A549 (cell line): ENCODE measurements at regions not wholly inside any gene's neighbourhood (a gene's known extent, or its start where the extent isn't known, plus 50 kb on each side); places are given as distances from the start of the nearest gene placed in this dataset.

Experiments
- ATAC-seq, 2 experiments: fragments of 200-7000 bp in 1 of 2; fragments of >200 bp in 1 of 2; cut with Nextera tagmentation in 1 of 2; cut with Tn5 transposase in 1 of 2; 3 replicates each; pipeline versions ENCODE4 v1.8.0 to v1.9.1; 2018 to 2020; ENCODE audit warnings: mild to moderate bottlenecking in 1 of 2, moderate library complexity in 1 of 2
- CTCF ChIA-PET: fragments of 300-600 bp; sonication (Branson Sonifier 250); formaldehyde crosslinking; extraction: SDS; loops from one replicate; lab custom pipeline; 2021; ENCODE audit warnings: antibody characterized with exemption, inconsistent platforms; lab: Yijun Ruan, JAX
- POLR2A ChIA-PET: fragments of 350-600 bp; formaldehyde crosslinking; extraction: SDS; loops from one replicate; lab custom pipeline; 2021; ENCODE audit warnings: antibody characterized with exemption, inconsistent platforms; lab: Yijun Ruan, JAX
- DNase-seq, 2 experiments: peaks; one replicate each; pipeline versions ENCODE4 v3.0.0 to v3.0.0-alpha.2; 2011 to 2016; ENCODE audit warnings: low read depth in 1 of 2, low spot score in 1 of 2
- FAIRE-seq: peaks from 2 replicates; lab custom pipeline; 2011; peaks lifted over from hg19 to GRCh38; lab: Jason Lieb, UNC
- H3K27ac ChIP-seq, 2 experiments: fragments of >200 bp; sonication (Bioruptor Twin); formaldehyde crosslinking; 3 replicates each; pipeline ENCODE4 v1.5.1; 2016 to 2017
- H3K4me1 ChIP-seq: fragments of >200 bp; sonication (Bioruptor Twin); formaldehyde crosslinking; 3 replicates; pipeline ENCODE4 v1.6.1; 2016
- H3K4me2 ChIP-seq: fragments of >200 bp; sonication (Bioruptor Twin); formaldehyde crosslinking; 3 replicates; pipeline ENCODE4 v1.6.1; 2016
- H3K4me3 ChIP-seq: fragments of >200 bp; sonication (Bioruptor Twin); formaldehyde crosslinking; 3 replicates; pipeline ENCODE4 v1.5.1; 2016
- H3K9me3 ChIP-seq: fragments of >200 bp; sonication (Bioruptor Twin); formaldehyde crosslinking; 3 replicates; pipeline ENCODE4 v1.6.1; 2016
- BCL3 ChIP-seq: fragments of >200 bp; sonication (Bioruptor Twin); formaldehyde crosslinking; IDR thresholded peaks from 3 replicates; pipeline ENCODE4 v1.6.1; 2016
- CHD4 ChIP-seq: fragments of 200-600 bp; sonication (generic); IDR thresholded peaks from 2 replicates; pipeline ENCODE4 v1.6.1; 2016; ENCODE audit warnings: antibody characterized with exemption, mild to moderate bottlenecking, borderline replicate concordance
- CTCF ChIP-seq: fragments of >200 bp; sonication (Bioruptor Twin); formaldehyde crosslinking; IDR thresholded peaks from 3 replicates; pipeline ENCODE4 v1.5.1; 2016
- ELK1 ChIP-seq: fragments of 150-350 bp; IDR thresholded peaks from 2 replicates; pipeline ENCODE4 v1.6.1; 2014; ENCODE audit warnings: low read depth, mild to moderate bottlenecking, low read length
- ESRRA ChIP-seq: fragments of 150-350 bp; IDR thresholded peaks from 2 replicates; pipeline ENCODE4 v1.6.1; 2014; ENCODE audit warnings: mild to moderate bottlenecking, low read length, borderline replicate concordance
- FOXS1 ChIP-seq: fragments of 250-450 bp; sonication (Bioruptor Pico); IDR thresholded peaks from 2 replicates; pipeline ENCODE4 v1.5.0; 2020; ENCODE audit warnings: mild to moderate bottlenecking, moderate library complexity
- HOXB13 ChIP-seq: fragments of 250-450 bp; sonication (Bioruptor Pico); IDR thresholded peaks from 2 replicates; pipeline ENCODE4 v1.5.0; 2020; ENCODE audit warnings: low read depth, mild to moderate bottlenecking, moderate library complexity
- JUN ChIP-seq, 2 experiments: fragments of >200 bp; sonication (Bioruptor Twin); formaldehyde crosslinking; IDR thresholded peaks; 2 replicates in 1 of 2; 3 replicates in 1 of 2; pipeline ENCODE4 v1.6.1; 2016 to 2017
- KDM5A ChIP-seq: fragments of 200-600 bp; sonication (generic); IDR thresholded peaks from 2 replicates; pipeline ENCODE4 v1.6.1; 2016; ENCODE audit warnings: antibody characterized with exemption, mild to moderate bottlenecking
- MYC ChIP-seq: IDR thresholded peaks from 2 replicates; pipeline ENCODE4 v1.6.1; 2012; ENCODE audit warnings: mild to moderate bottlenecking, inconsistent platforms, low read length, improper control_type of control experiment, borderline replicate concordance
- NFE2L2 ChIP-seq: fragments of 150-350 bp; conservative IDR thresholded peaks from 2 replicates; pipeline ENCODE4 v1.6.1; 2014; ENCODE audit warnings: low read length
- NPAS2 ChIP-seq: fragments of 250-450 bp; sonication (Bioruptor Pico); IDR thresholded peaks from 2 replicates; pipeline ENCODE4 v1.8.0; 2022; ENCODE audit warnings: mild to moderate bottlenecking, moderate library complexity, borderline replicate concordance
- PBX3 ChIP-seq: IDR thresholded peaks from 2 replicates; pipeline ENCODE4 v1.6.1; 2012
- SMC3 ChIP-seq: fragments of >200 bp; sonication (Bioruptor Twin); formaldehyde crosslinking; IDR thresholded peaks from 3 replicates; pipeline ENCODE4 v1.6.1; 2018; ENCODE audit warnings: inconsistent platforms
- SREBF2 ChIP-seq: fragments of 450-650 bp; IDR thresholded peaks from 2 replicates; pipeline ENCODE4 v1.6.1; 2014; ENCODE audit warnings: mild to moderate bottlenecking, moderate library complexity
- TFCP2L1 ChIP-seq: fragments of 250-450 bp; sonication (Bioruptor Pico); IDR thresholded peaks from 2 replicates; pipeline ENCODE4 v1.5.0; 2021; ENCODE audit warnings: mild to moderate bottlenecking
- ZFP36 ChIP-seq: fragments of 450-650 bp; IDR thresholded peaks from 2 replicates; pipeline ENCODE4 v1.6.1; 2014; ENCODE audit warnings: borderline replicate concordance; ENCODE audit not compliant: partially characterized antibody
- WGBS: methylation state at CpG from one replicate; pipeline ENCODE4 v1.1.6; 2017; ENCODE audit errors: missing lambda C conversion rate; 5-methylcytosine and 5-hydroxymethylcytosine counted together
- TF ChIP-seq, protein P1 (sequence below): fragments of 200-600 bp; sonication (generic); IDR thresholded peaks from 2 replicates; pipeline ENCODE4 v1.6.1; 2016; ENCODE audit warnings: antibody characterized with exemption, mild to moderate bottlenecking, moderate library complexity
- TF ChIP-seq, protein P2 (sequence below): fragments of 450-650 bp; IDR thresholded peaks from 2 replicates; pipeline ENCODE4 v1.6.1; 2014; ENCODE audit warnings: antibody characterized with exemption
- TF ChIP-seq, protein P3 (sequence below): fragments of 250-450 bp; sonication (Bioruptor Pico); IDR thresholded peaks from 2 replicates; pipeline ENCODE4 v1.5.0; 2021; ENCODE audit warnings: mild to moderate bottlenecking, moderate library complexity, borderline replicate concordance

DNA sequence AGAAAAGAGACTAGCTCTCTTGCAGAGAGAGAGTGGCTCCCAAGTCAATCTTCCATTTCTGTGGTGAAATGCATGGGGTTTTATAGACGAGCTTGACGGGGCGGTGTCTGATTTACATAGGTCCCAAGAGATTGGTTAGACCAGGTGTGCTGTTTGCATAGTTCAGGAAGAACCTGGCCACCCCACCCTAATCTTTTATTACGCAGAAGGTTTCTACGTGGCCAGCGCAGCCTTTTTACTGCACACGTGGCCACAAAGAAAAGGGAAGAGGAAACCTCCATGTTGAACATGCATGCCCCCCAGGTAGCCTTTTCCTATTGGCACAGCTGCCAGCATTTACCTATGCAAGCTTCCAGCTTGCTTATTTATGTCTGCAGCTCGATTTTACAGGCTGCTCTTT is 92.1 kb downstream of the CAVIN4 start (continued):
- TF ChIP-seq, protein P1, sequence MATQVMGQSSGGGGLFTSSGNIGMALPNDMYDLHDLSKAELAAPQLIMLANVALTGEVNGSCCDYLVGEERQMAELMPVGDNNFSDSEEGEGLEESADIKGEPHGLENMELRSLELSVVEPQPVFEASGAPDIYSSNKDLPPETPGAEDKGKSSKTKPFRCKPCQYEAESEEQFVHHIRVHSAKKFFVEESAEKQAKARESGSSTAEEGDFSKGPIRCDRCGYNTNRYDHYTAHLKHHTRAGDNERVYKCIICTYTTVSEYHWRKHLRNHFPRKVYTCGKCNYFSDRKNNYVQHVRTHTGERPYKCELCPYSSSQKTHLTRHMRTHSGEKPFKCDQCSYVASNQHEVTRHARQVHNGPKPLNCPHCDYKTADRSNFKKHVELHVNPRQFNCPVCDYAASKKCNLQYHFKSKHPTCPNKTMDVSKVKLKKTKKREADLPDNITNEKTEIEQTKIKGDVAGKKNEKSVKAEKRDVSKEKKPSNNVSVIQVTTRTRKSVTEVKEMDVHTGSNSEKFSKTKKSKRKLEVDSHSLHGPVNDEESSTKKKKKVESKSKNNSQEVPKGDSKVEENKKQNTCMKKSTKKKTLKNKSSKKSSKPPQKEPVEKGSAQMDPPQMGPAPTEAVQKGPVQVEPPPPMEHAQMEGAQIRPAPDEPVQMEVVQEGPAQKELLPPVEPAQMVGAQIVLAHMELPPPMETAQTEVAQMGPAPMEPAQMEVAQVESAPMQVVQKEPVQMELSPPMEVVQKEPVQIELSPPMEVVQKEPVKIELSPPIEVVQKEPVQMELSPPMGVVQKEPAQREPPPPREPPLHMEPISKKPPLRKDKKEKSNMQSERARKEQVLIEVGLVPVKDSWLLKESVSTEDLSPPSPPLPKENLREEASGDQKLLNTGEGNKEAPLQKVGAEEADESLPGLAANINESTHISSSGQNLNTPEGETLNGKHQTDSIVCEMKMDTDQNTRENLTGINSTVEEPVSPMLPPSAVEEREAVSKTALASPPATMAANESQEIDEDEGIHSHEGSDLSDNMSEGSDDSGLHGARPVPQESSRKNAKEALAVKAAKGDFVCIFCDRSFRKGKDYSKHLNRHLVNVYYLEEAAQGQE = no peak
- TF ChIP-seq JUN (IDR thresholded peaks at IDR 0.05) = no peak

GRCh38 chr9:100670719-100671118 is 92.8 kb downstream of the CAVIN4 start:
- Histone ChIP-seq H3K4me1 (no peaks in the 10 kb centered on the region), H3K4me2 (no peak overlapping the region), H3K27ac (no peak overlapping the region), H3K4me3 (no peak overlapping the region), H3K9me3 (no peaks in the 10 kb centered on the region)
- 0% methylated on average over 2 of the region's 2 CpGs for whole genome bisulfite sequencing
- TF ChIP-seq HOXB13 (CRISPR knock-in tag) = no peak
- TF ChIP-seq ZFP36 = no peak
- no peak for TF ChIP-seq BCL3
- no peak for TF ChIP-seq TFCP2L1 (CRISPR knock-in tag)
- no peak for TF ChIP-seq NFE2L2
- TF ChIP-seq, protein P2, sequence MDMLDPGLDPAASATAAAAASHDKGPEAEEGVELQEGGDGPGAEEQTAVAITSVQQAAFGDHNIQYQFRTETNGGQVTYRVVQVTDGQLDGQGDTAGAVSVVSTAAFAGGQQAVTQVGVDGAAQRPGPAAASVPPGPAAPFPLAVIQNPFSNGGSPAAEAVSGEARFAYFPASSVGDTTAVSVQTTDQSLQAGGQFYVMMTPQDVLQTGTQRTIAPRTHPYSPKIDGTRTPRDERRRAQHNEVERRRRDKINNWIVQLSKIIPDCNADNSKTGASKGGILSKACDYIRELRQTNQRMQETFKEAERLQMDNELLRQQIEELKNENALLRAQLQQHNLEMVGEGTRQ = no peak
- TF ChIP-seq SREBF2 = no peak
- TF ChIP-seq FOXS1 (CRISPR knock-in tag) = no peak
- TF ChIP-seq MYC = no peak
- TF ChIP-seq, protein P3, sequence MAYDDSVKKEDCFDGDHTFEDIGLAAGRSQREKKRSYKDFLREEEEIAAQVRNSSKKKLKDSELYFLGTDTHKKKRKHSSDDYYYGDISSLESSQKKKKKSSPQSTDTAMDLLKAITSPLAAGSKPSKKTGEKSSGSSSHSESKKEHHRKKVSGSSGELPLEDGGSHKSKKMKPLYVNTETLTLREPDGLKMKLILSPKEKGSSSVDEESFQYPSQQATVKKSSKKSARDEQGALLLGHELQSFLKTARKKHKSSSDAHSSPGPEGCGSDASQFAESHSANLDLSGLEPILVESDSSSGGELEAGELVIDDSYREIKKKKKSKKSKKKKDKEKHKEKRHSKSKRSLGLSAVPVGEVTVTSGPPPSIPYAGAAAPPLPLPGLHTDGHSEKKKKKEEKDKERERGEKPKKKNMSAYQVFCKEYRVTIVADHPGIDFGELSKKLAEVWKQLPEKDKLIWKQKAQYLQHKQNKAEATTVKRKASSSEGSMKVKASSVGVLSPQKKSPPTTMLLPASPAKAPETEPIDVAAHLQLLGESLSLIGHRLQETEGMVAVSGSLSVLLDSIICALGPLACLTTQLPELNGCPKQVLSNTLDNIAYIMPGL = no peak
- no peak for TF ChIP-seq CTCF
- no peak for TF ChIP-seq PBX3
- TF ChIP-seq KDM5A = no peak
- TF ChIP-seq CHD4 = no peak
- TF ChIP-seq ELK1 = no peak
- TF ChIP-seq ESRRA = no peak
- TF ChIP-seq NPAS2 (CRISPR knock-in tag) = no peak
- TF ChIP-seq SMC3 = no peak
- DNase-seq = no peak
- ATAC-seq = no peak
- ChIA-PET POLR2A (no interaction called here), CTCF (interaction anchor here (0.9 kb wide), 1 partner anchor 9 kb away, joined by 3 read pairs; no protein-coding TSS in a partner anchor)
- FAIRE-seq = no peak
